ENCODE measurements at regions not wholly inside any gene's neighbourhood (a gene's known extent, or its start where the extent isn't known, plus 50 kb on each side); places are given as distances from the start of the nearest gene placed in this dataset.

DNA sequence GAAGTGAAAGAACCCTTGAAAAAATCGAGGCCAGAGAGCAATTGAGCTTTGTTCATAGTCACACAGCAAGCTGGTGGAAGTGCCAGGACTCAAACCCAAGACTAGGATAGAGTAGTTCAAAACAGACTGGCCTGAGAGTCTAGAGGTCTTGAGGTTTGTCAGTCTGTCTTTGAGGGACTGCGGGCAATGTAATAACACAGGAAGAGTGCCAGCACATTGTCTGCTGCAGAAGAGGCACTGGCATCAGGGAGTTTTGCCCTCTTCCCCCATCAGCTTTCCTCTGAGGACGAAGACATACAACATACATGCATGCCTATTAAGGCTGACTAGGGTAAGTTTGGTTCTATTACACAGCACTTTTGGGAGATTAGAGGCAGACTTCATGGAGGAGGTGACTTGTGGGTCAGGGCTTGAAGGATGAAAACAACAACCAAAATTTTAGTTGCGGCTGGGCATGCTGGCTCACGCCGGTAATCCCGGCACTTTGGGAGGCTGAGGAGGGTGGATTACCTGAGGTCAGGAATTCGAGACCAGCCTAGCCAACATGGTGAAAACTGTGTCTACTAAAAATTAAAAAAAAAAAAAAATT lies 64.1 kb upstream of the LAS1L start:
- DNase-seq = no peak

DNA sequence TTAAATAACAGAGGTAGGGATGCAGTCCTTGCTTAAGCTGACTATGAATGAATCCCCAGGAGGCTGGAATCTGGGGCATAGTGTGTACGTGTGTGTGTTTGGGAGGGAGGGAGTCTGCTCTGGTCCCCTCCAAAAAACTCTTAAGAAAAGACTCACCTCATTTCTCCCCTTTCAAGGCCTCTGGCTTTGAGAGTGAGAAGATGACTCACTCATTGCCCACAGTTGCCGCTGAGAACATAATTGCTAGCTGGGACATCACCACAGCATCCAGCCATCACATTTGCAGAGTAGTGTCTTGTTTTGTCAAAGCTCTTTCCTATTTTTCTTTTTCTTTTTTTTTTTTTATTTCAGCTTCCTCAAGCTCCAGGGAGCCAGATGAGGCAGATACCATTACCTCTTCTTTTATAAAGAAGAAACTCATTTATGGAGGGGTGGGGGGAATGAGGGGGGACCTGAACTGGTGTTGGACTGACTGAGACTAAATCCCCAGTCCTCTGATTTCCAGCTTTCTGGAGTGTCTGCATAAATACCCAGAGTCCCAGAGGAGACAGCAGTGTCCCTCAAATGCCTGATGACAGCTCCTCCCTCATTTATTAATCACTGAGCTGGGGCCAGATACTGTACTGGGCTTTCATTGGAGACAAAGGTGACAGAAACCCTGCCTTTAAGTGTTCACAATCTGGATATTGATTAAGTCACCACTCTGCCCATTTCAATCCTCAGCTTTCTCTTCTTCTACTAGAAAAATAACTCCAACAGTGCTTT lies 61.9 kb upstream of the LAS1L start:
- Mint-ChIP-seq H3K9me3 (ENCODE audit: unreplicated experiment) (no peaks in the 10 kb centered on the region), H3K27ac (ENCODE audit: unreplicated experiment) (no peak overlapping the region), H3K27me3 (ENCODE audit: unreplicated experiment) (no peaks in the 10 kb centered on the region), H3K4me1 (ENCODE audit: low read depth, unreplicated experiment) (peaks cover 3% of the 10 kb centered on the region), H3K4me3 (ENCODE audit: unreplicated experiment) (no peak overlapping the region), H3K36me3 (ENCODE audit: unreplicated experiment) (no peaks in the 10 kb centered on the region)
- TF ChIP-seq, protein P1, sequence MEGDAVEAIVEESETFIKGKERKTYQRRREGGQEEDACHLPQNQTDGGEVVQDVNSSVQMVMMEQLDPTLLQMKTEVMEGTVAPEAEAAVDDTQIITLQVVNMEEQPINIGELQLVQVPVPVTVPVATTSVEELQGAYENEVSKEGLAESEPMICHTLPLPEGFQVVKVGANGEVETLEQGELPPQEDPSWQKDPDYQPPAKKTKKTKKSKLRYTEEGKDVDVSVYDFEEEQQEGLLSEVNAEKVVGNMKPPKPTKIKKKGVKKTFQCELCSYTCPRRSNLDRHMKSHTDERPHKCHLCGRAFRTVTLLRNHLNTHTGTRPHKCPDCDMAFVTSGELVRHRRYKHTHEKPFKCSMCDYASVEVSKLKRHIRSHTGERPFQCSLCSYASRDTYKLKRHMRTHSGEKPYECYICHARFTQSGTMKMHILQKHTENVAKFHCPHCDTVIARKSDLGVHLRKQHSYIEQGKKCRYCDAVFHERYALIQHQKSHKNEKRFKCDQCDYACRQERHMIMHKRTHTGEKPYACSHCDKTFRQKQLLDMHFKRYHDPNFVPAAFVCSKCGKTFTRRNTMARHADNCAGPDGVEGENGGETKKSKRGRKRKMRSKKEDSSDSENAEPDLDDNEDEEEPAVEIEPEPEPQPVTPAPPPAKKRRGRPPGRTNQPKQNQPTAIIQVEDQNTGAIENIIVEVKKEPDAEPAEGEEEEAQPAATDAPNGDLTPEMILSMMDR (IDR thresholded peaks at IDR 0.05; ENCODE audit: partially characterized antibody, unreplicated experiment) = no peak
- DNase-seq = no peak

More for the DNA sequence above, 64.1 kb upstream of the LAS1L start:
- no peaks in the 10 kb centered on the region for H3K27me3 Mint-ChIP-seq (ENCODE audit: unreplicated experiment)
- H3K27ac Mint-ChIP-seq (ENCODE audit: unreplicated experiment) = no peak overlapping the region
- no peak overlapping the region for H3K4me3 Mint-ChIP-seq (ENCODE audit: unreplicated experiment)
- H3K9me3 Mint-ChIP-seq (ENCODE audit: unreplicated experiment) = no peaks in the 10 kb centered on the region
- TF ChIP-seq, protein P1 (IDR thresholded peaks at IDR 0.05; ENCODE audit: partially characterized antibody, unreplicated experiment) = no peak
- H3K36me3 Mint-ChIP-seq (ENCODE audit: unreplicated experiment) = no peaks in the 10 kb centered on the region
- H3K4me1 Mint-ChIP-seq (ENCODE audit: low read depth, unreplicated experiment) = peaks cover 3% of the 10 kb centered on the region

DNA sequence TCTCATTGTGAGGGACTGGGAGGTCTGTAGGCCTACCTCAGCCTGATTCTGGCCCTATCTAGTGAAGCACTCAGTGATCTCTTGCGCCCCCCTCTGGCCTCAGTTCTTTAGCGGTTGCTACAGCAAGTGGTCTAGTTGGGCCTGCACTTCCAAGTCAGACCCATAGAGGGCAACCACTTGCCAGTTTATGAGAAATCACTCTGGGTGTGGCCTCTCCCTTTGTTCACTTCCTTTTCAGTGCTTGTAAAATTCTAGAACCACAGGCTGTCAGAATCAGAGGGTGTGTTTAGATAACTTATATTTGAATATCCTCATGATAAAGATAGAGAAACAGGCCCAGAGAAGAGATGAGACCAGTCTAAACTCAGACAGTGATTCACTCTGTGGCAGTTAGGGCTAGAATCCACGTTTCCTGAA lies 60.9 kb upstream of the LAS1L start:
- Mint-ChIP-seq H3K9me3 (ENCODE audit: unreplicated experiment) (no peaks in the 10 kb centered on the region), H3K4me3 (ENCODE audit: unreplicated experiment) (no peak overlapping the region), H3K4me1 (ENCODE audit: low read depth, unreplicated experiment) (peaks cover 3% of the 10 kb centered on the region), H3K36me3 (ENCODE audit: unreplicated experiment) (no peaks in the 10 kb centered on the region), H3K27ac (ENCODE audit: unreplicated experiment) (peak overlapping the region; percentile 76), H3K27me3 (ENCODE audit: unreplicated experiment) (no peaks in the 10 kb centered on the region)
- TF ChIP-seq, protein P1 (IDR thresholded peaks at IDR 0.05; ENCODE audit: partially characterized antibody, unreplicated experiment) = peak; percentile 95
- DNase-seq = peak; percentile 90

DNA sequence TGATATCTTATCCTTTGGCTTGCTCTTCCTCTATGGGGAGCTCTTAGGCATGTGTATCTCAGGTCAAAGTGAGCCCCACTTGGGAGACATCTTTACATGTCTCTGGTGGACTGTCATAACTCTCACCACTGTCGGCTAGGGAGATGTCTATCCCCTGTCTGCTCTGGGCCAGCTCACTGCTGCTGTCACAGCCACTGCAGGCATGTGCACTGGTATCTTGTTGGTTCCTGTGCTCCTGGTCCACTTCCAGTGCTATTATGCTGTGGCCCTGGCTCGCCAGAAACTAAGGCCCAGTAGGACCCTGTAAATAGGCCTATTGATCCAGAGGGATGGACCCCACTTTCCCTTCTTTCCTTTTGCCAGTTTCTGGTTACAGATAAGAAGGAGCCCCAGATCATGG lies 56.6 kb upstream of the LAS1L start:
- no peaks in the 10 kb centered on the region for H3K27me3 Mint-ChIP-seq (ENCODE audit: unreplicated experiment)
- no peaks in the 10 kb centered on the region for H3K9me3 Mint-ChIP-seq (ENCODE audit: unreplicated experiment)
- H3K27ac Mint-ChIP-seq (ENCODE audit: unreplicated experiment) = no peak overlapping the region
- H3K36me3 Mint-ChIP-seq (ENCODE audit: unreplicated experiment) = no peaks in the 10 kb centered on the region
- no peak overlapping the region for H3K4me3 Mint-ChIP-seq (ENCODE audit: unreplicated experiment)
- H3K4me1 Mint-ChIP-seq (ENCODE audit: low read depth, unreplicated experiment) = peaks cover 3% of the 10 kb centered on the region
- TF ChIP-seq, protein P1 (IDR thresholded peaks at IDR 0.05; ENCODE audit: partially characterized antibody, unreplicated experiment) = no peak
- DNase-seq = no peak

DNA sequence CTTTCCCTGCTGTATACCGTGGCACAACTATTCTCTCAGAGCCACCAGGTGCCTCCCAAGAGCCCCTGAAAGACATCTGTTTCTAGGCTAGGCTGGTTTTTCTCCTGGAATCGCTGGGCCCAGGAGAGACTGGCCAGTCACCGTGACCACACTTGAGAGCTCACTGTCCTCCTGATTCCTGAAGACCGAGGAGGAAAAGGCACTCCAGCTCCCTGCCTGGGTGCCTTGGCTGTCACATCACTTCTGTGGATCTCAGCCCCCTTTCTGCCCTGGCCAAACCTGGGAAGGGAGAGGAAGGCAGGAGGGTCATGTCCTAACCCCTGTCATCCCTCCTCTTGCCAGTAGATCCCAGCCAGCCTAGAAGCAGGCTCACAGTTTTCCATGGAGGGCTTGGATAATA lies 54.7 kb upstream of the LAS1L start:
- no peak overlapping the region for H3K4me3 Mint-ChIP-seq (ENCODE audit: unreplicated experiment)
- H3K4me1 Mint-ChIP-seq (ENCODE audit: low read depth, unreplicated experiment) = no peaks in the 10 kb centered on the region

More for the DNA sequence above, 54.7 kb upstream of the LAS1L start:
- TF ChIP-seq, protein P1 (IDR thresholded peaks at IDR 0.05; ENCODE audit: partially characterized antibody, unreplicated experiment) = no peak
- H3K36me3 Mint-ChIP-seq (ENCODE audit: unreplicated experiment) = no peaks in the 10 kb centered on the region
- H3K9me3 Mint-ChIP-seq (ENCODE audit: unreplicated experiment) = no peaks in the 10 kb centered on the region
- DNase-seq = no peak
- no peaks in the 10 kb centered on the region for H3K27me3 Mint-ChIP-seq (ENCODE audit: unreplicated experiment)
- no peak overlapping the region for H3K27ac Mint-ChIP-seq (ENCODE audit: unreplicated experiment)

Measured in glutamatergic neuron (in vitro differentiated cells).